ENCODE measurements at regions not wholly inside any gene's neighbourhood (a gene's known extent, or its start where the extent isn't known, plus 50 kb on each side); places are given as distances from the start of the nearest gene placed in this dataset.

GRCh38 chr6:165775721-165776120, 112.7 kb upstream of the PDE10A start:
- H3K27me3 ChIP-seq (ENCODE audit: insufficient read depth, poor library complexity, severe bottlenecking): no peaks in the 10 kb centered on the region
- DNase-seq (ENCODE audit: low read depth in 1 of 2, low spot score in 1 of 2): no peak
- TF ChIP-seq GABPA (IDR thresholded peaks at IDR 0.05; ENCODE audit: low read depth): no peak
- no peak for TF ChIP-seq POLR2AphosphoS5 (IDR thresholded peaks at IDR 0.05; ENCODE audit: low read depth)
- TF ChIP-seq, protein P1, sequence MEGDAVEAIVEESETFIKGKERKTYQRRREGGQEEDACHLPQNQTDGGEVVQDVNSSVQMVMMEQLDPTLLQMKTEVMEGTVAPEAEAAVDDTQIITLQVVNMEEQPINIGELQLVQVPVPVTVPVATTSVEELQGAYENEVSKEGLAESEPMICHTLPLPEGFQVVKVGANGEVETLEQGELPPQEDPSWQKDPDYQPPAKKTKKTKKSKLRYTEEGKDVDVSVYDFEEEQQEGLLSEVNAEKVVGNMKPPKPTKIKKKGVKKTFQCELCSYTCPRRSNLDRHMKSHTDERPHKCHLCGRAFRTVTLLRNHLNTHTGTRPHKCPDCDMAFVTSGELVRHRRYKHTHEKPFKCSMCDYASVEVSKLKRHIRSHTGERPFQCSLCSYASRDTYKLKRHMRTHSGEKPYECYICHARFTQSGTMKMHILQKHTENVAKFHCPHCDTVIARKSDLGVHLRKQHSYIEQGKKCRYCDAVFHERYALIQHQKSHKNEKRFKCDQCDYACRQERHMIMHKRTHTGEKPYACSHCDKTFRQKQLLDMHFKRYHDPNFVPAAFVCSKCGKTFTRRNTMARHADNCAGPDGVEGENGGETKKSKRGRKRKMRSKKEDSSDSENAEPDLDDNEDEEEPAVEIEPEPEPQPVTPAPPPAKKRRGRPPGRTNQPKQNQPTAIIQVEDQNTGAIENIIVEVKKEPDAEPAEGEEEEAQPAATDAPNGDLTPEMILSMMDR (IDR thresholded peaks at IDR 0.05; ENCODE audit: insufficient read depth, low read length): no peak
- TF ChIP-seq SPI1 (IDR thresholded peaks at IDR 0.05; ENCODE audit: borderline replicate concordance, low read depth): no peak
- TF ChIP-seq, protein P2, sequence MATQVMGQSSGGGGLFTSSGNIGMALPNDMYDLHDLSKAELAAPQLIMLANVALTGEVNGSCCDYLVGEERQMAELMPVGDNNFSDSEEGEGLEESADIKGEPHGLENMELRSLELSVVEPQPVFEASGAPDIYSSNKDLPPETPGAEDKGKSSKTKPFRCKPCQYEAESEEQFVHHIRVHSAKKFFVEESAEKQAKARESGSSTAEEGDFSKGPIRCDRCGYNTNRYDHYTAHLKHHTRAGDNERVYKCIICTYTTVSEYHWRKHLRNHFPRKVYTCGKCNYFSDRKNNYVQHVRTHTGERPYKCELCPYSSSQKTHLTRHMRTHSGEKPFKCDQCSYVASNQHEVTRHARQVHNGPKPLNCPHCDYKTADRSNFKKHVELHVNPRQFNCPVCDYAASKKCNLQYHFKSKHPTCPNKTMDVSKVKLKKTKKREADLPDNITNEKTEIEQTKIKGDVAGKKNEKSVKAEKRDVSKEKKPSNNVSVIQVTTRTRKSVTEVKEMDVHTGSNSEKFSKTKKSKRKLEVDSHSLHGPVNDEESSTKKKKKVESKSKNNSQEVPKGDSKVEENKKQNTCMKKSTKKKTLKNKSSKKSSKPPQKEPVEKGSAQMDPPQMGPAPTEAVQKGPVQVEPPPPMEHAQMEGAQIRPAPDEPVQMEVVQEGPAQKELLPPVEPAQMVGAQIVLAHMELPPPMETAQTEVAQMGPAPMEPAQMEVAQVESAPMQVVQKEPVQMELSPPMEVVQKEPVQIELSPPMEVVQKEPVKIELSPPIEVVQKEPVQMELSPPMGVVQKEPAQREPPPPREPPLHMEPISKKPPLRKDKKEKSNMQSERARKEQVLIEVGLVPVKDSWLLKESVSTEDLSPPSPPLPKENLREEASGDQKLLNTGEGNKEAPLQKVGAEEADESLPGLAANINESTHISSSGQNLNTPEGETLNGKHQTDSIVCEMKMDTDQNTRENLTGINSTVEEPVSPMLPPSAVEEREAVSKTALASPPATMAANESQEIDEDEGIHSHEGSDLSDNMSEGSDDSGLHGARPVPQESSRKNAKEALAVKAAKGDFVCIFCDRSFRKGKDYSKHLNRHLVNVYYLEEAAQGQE (IDR thresholded peaks at IDR 0.05; ENCODE audit: insufficient replicate concordance, low read depth): no peak
- H3K4me3 ChIP-seq (replicated peaks; ENCODE audit: insufficient read depth, low read length): no peak overlapping the region
- H3K27ac ChIP-seq (replicated peaks): no peak overlapping the region

DNA sequence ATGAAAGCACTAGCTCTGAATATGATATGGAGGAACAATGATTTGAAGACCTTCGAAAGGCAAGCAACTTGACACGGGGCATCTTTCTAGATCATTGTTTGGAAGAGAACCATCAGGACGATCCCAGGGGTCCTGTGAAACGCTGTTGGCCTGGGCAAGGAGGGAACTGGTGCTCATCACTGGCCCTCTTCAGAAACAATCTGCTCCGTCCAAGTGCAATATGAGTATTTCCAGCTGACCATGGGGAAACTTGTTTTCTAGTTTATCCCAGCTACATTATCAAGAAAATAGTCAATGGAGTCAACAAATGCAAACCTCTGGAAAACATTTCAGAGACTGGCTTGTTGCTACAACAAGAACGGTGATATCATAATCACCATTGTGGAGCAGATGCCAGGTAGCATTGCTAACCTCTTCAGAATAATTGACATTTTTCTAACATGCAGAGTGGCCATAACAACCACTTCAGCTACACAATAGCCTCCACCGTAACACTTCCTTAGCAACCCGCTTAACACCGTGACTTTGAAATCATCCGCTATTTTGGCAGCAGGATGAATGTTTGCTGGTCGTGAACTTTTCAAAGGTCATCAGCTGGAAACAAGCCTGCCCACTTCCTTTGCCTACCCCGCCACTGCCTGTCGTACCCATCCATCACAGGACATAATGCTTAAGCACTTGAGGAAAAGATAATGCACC, 112.0 kb upstream of the PDE10A start:
- Histone ChIP-seq H3K27ac (replicated peaks) (no peak overlapping the region), H3K4me3 (replicated peaks; ENCODE audit: insufficient read depth, low read length) (no peak overlapping the region), H3K27me3 (ENCODE audit: insufficient read depth, poor library complexity, severe bottlenecking) (no peaks in the 10 kb centered on the region)
- TF ChIP-seq GABPA (IDR thresholded peaks at IDR 0.05; ENCODE audit: low read depth) (no peak), POLR2AphosphoS5 (IDR thresholded peaks at IDR 0.05; ENCODE audit: low read depth) (no peak), SPI1 (IDR thresholded peaks at IDR 0.05; ENCODE audit: borderline replicate concordance, low read depth) (no peak)
- TF ChIP-seq, protein P1 (IDR thresholded peaks at IDR 0.05; ENCODE audit: insufficient read depth, low read length): no peak
- TF ChIP-seq, protein P2 (IDR thresholded peaks at IDR 0.05; ENCODE audit: insufficient replicate concordance, low read depth): no peak
- no peak for DNase-seq (ENCODE audit: low read depth in 1 of 2, low spot score in 1 of 2)

DNA sequence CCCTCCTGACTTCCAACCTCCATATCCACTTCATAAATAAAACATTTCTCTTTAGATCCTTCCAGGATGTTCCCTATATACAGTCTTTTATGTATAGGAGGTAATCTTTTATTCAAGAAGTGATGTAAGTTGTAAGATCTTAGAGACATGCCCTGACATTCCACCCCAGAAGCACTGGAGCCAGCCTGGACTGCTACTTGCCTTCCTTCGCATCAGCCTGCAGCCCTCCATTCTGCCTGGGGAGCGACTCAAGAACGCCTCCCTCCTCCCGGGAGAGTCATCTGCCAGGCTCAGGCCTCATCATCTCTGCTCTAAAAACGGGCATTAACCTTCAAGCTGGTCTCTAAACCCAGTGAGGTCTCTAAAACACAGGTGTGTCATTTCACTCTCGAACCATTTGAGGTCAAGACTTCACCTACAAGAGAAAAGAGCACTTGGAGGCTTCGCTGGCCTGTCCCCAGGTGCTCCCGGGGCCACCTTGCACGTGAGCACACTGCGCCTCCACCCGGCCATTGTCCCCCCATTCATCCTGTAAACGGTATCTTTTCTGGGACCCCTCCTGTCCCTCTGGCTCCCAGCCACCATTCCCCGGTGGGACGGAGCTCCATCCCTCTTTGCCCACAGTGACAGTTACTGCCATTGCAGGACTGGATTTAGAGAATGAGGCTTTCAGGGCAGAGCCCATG, 107.5 kb upstream of the PDE10A start:
- H3K4me3 ChIP-seq (replicated peaks; ENCODE audit: insufficient read depth, low read length): no peak overlapping the region
- H3K27me3 ChIP-seq (ENCODE audit: insufficient read depth, poor library complexity, severe bottlenecking): no peaks in the 10 kb centered on the region
- no peak for DNase-seq (ENCODE audit: low read depth in 1 of 2, low spot score in 1 of 2)
- no peak overlapping the region for H3K27ac ChIP-seq (replicated peaks)
- TF ChIP-seq, protein P2 (IDR thresholded peaks at IDR 0.05; ENCODE audit: insufficient replicate concordance, low read depth): no peak
- TF ChIP-seq GABPA (IDR thresholded peaks at IDR 0.05; ENCODE audit: low read depth) (no peak), POLR2AphosphoS5 (IDR thresholded peaks at IDR 0.05; ENCODE audit: low read depth) (no peak), SPI1 (IDR thresholded peaks at IDR 0.05; ENCODE audit: borderline replicate concordance, low read depth) (no peak)
- TF ChIP-seq, protein P1 (IDR thresholded peaks at IDR 0.05; ENCODE audit: insufficient read depth, low read length): no peak

Data from HL-60 (cell line).